ENCODE measurements at regions not wholly inside any gene's neighbourhood (a gene's known extent, or its start where the extent isn't known, plus 50 kb on each side); places are given as distances from the start of the nearest gene placed in this dataset.
"Not testable (repeated sequence)": the region's sequence is repeated elsewhere in the genome, so short reads cannot be mapped to it uniquely, and the experiment has no call there.

- not testable (repeated sequence) for DNase-seq (ENCODE audit: low spot score)
These were observed 51.5 kb upstream of the CDC42EP3 start for GRCh38 chr2:37722971-37723370.

- DNase-seq (ENCODE audit: low spot score), result no peak
These were observed 58.8 kb upstream of the CDC42EP3 start for GRCh38 chr2:37730037-37730818.

- DNase-seq (ENCODE audit: low spot score), result not testable (repeated sequence)
These were observed 61.0 kb upstream of the CDC42EP3 start for GRCh38 chr2:37732412-37732811.

- no peak for DNase-seq (ENCODE audit: low spot score)
These were observed 61.8 kb upstream of the CDC42EP3 start for GRCh38 chr2:37733251-37733650.

- DNase-seq (ENCODE audit: low spot score), result not testable (repeated sequence)
These were observed 62.5 kb upstream of the CDC42EP3 start for GRCh38 chr2:37733955-37734354.

GRCh38 chr2:37734891-37735523 lies 63.6 kb upstream of the CDC42EP3 start:
- DNase-seq (ENCODE audit: low spot score), result peak; percentile 16

GRCh38 chr2:37735524-37735910 lies 64.1 kb upstream of the CDC42EP3 start:
- DNase-seq (ENCODE audit: low spot score), result not testable (repeated sequence)

- DNase-seq (ENCODE audit: low spot score), result no peak
These were observed 66.1 kb upstream of the CDC42EP3 start for GRCh38 chr2:37737507-37737906.

- no peak for DNase-seq (ENCODE audit: low spot score)
These were observed 66.9 kb upstream of the CDC42EP3 start for GRCh38 chr2:37738266-37738885.

- no peak for DNase-seq (ENCODE audit: low spot score)
These were observed 67.7 kb upstream of the CDC42EP3 start for GRCh38 chr2:37739153-37739552.

- no peak for DNase-seq (ENCODE audit: low spot score)
These were observed 68.8 kb upstream of the CDC42EP3 start for GRCh38 chr2:37740164-37740739.

GRCh38 chr2:37742286-37742685 lies 70.8 kb upstream of the CDC42EP3 start:
- DNase-seq (ENCODE audit: low spot score), result peak; percentile 14

- no peak for DNase-seq (ENCODE audit: low spot score)
These were observed 72.6 kb upstream of the CDC42EP3 start for GRCh38 chr2:37744010-37744409.

- DNase-seq (ENCODE audit: low spot score), result not testable (repeated sequence)
These were observed 73.5 kb upstream of the CDC42EP3 start for GRCh38 chr2:37744961-37745360.

GRCh38 chr2:37746011-37746410 lies 74.6 kb upstream of the CDC42EP3 start:
- not testable (repeated sequence) for DNase-seq (ENCODE audit: low spot score)

GRCh38 chr2:37746883-37747282 lies 75.4 kb upstream of the CDC42EP3 start:
- no peak for DNase-seq (ENCODE audit: low spot score)

GRCh38 chr2:37748541-37748940 lies 77.1 kb upstream of the CDC42EP3 start:
- DNase-seq (ENCODE audit: low spot score), result no peak

GRCh38 chr2:37750286-37750685 lies 78.8 kb upstream of the CDC42EP3 start:
- not testable (repeated sequence) for DNase-seq (ENCODE audit: low spot score)

- no peak for DNase-seq (ENCODE audit: low spot score)
These were observed 81.3 kb upstream of the CDC42EP3 start for GRCh38 chr2:37752766-37753165.

- DNase-seq (ENCODE audit: low spot score), result no peak
These were observed 82.3 kb upstream of the CDC42EP3 start for GRCh38 chr2:37753758-37754157.

- DNase-seq (ENCODE audit: low spot score), result not testable (repeated sequence)
These were observed 84.6 kb upstream of the CDC42EP3 start for GRCh38 chr2:37755961-37756559.

- DNase-seq (ENCODE audit: low spot score), result not testable (repeated sequence)
These were observed 86.0 kb upstream of the CDC42EP3 start for GRCh38 chr2:37757456-37757855.

Measured in AG20443 (cell line).